Activated T-cell treated with anti-CD3 and anti-CD28 coated beads, Interleukin-2, amount 50 U/mL, for 72 hours (primary cell): ENCODE measurements at regions not wholly inside any gene's neighbourhood (a gene's known extent, or its start where the extent isn't known, plus 50 kb on each side); places are given as distances from the start of the nearest gene placed in this dataset.

Experiments used
- ATAC-seq, 2 donors: fragments of 150-1000 bp; cut with Tn5 transposase; replicated peaks in 1 of 2; 2 replicates each; pipeline ENCODE4 v1.10.0; 2021; ENCODE audit warnings: moderate library complexity in 2 of 2, mild to moderate bottlenecking in 1 of 2
- DNase-seq, 2 donors: peaks; one replicate each; pipeline ENCODE4 v3.0.0; 2021 to 2022; ENCODE audit warnings: mixed read lengths in 1 of 2
- H3K27ac Mint-ChIP-seq: one replicate; pipeline ENCODE4 v1.8.0; 2022; ENCODE audit warnings: mild to moderate bottlenecking, moderate library complexity, mixed read lengths
- H3K27me3 Mint-ChIP-seq: one replicate; pipeline ENCODE4 v1.8.0; 2022; ENCODE audit warnings: low read depth, mixed read lengths
- H3K36me3 Mint-ChIP-seq, 2 donors: one replicate each; pipeline ENCODE4 v1.8.0; 2022; ENCODE audit warnings: mixed read lengths in 2 of 2, mild to moderate bottlenecking in 1 of 2; ENCODE audit not compliant: insufficient read depth in 2 of 2
- H3K4me1 Mint-ChIP-seq: one replicate; pipeline ENCODE4 v1.8.0; 2022; ENCODE audit warnings: low read depth, mixed read lengths
- H3K4me3 Mint-ChIP-seq, 2 donors: one replicate each; pipeline ENCODE4 v1.8.0; 2022; ENCODE audit warnings: mild to moderate bottlenecking in 2 of 2, mixed read lengths in 2 of 2, moderate library complexity in 2 of 2
- H3K9me3 Mint-ChIP-seq, 2 donors: one replicate each; pipeline ENCODE4 v1.8.0; 2022; ENCODE audit warnings: mixed read lengths in 2 of 2

- no peak overlapping the region for H3K4me3 Mint-ChIP-seq
Observed at GRCh38 chr4:14465507-14465906, 536.8 kb upstream of the CPEB2 start.

DNA sequence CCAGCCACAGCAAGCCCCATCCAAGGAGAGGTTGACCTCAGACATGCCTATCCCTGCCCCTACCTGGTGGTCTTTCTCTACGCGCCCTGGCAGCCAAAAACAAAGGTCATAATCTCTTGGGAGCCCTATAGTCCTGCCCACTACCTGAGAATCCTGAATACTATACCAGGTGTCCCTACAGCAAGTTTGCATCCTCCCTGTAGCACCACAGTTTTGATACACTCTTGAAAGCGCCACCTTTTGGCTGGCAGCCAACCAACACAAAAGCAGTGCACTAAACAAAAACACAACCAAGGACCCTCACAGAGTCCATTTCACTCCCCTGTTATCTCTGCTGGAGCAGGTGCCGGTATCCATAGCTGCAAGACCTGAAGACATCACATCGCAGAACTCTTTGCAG is 523.8 kb upstream of the CPEB2 start:
- no peak for DNase-seq
- H3K27ac Mint-ChIP-seq, result no peak overlapping the region
- H3K4me1 Mint-ChIP-seq, result no peaks in the 10 kb centered on the region
- H3K27me3 Mint-ChIP-seq, result no peaks in the 10 kb centered on the region
- no peak overlapping the region for H3K4me3 Mint-ChIP-seq
- ATAC-seq, result no peak
- no peaks in the 10 kb centered on the region for H3K36me3 Mint-ChIP-seq
- peaks cover 1 to 7% of the 10 kb centered on the region in 2 donors for H3K9me3 Mint-ChIP-seq

More at GRCh38 chr4:14465507-14465906, 536.8 kb upstream of the CPEB2 start:
- Mint-ChIP-seq H3K27ac (no peak overlapping the region), H3K4me1 (no peaks in the 10 kb centered on the region), H3K36me3 (no peaks in the 10 kb centered on the region), H3K9me3 (no peaks in the 10 kb centered on the region), H3K27me3 (no peaks in the 10 kb centered on the region)
- DNase-seq (no peak), ATAC-seq (no peak)

DNA sequence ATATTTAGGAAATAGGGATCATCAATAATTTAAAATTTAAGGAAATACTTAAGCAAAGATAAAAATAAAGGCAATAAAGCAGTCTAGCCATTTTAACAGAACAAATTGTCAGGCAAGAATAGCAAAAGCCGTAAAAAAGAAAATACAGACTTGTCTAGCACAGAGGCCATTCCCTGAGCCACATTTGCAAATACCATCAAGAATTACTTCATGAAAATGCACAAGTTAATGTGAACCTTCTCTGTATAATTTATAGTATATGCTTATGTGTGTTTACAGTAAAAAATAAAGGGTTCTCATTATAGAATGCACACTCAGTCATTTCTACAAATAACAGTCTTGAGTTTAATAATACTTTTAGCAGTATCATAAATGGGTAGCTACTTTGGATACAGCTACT is 505.9 kb upstream of the CPEB2 start:
- DNase-seq, result no peak
- Mint-ChIP-seq H3K36me3 (no peaks in the 10 kb centered on the region), H3K27me3 (no peaks in the 10 kb centered on the region), H3K9me3 (peaks cover 0 to 7% of the 10 kb centered on the region in 2 donors), H3K4me1 (no peaks in the 10 kb centered on the region), H3K27ac (no peak overlapping the region), H3K4me3 (no peak overlapping the region)
- ATAC-seq, result no peak

GRCh38 chr4:14496969-14497368 is 505.3 kb upstream of the CPEB2 start:
- H3K36me3 Mint-ChIP-seq, result no peaks in the 10 kb centered on the region

DNA sequence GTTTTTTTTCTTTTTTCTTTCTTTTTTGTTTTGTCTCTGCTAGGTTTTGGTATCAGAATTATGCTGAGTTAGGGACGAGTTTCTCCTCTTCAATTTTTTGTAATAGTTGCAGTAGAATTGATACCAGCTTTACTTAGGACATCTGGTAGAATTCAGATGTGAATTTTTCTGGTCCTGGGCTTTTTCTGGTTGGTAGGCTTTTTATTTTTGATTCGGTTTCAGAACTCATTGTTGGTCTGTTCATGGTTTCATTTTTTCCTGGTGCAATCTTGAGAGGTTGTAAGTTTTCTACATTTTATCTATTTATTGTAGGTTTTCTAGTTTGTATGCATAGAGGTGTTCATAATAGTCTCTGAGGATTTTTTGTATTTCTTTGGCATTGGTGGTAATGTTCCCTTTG is 498.1 kb upstream of the CPEB2 start:
- Mint-ChIP-seq H3K36me3 (no peaks in the 10 kb centered on the region), H3K4me3 (no peak overlapping the region), H3K4me1 (no peaks in the 10 kb centered on the region), H3K27ac (no peak overlapping the region), H3K9me3 (peaks cover 0 to 5% of the 10 kb centered on the region in 2 donors), H3K27me3 (no peaks in the 10 kb centered on the region)
- DNase-seq, result no peak
- ATAC-seq, result no peak

More at GRCh38 chr4:14496969-14497368, 505.3 kb upstream of the CPEB2 start:
- Mint-ChIP-seq H3K27me3 (no peaks in the 10 kb centered on the region), H3K4me1 (no peaks in the 10 kb centered on the region), H3K27ac (no peak overlapping the region), H3K4me3 (no peak overlapping the region), H3K9me3 (peaks cover 0 to 7% of the 10 kb centered on the region in 2 donors)
- DNase-seq (no peak), ATAC-seq (no peak)

DNA sequence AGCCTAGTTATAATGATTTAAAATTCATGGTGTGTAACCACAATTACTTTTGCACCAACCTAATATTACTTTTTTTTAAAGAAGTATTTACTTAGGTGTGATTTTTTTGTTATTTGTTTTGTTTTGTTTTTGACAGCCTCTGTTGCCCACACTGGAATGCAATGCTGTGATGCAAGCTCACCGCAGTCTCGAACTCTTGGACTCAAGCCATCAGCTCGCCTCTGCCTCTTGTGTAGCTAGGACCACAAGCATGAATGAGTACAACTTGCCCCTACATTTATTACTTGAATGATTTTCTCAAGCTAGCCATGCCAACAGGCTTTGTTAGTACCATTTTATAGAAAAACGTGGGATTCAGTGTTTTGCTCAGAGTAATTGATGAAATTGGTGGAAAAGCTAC is 488.8 kb upstream of the CPEB2 start:
- H3K27ac Mint-ChIP-seq, result no peak overlapping the region
- H3K4me3 Mint-ChIP-seq, result no peak overlapping the region
- H3K4me1 Mint-ChIP-seq, result no peaks in the 10 kb centered on the region
- H3K9me3 Mint-ChIP-seq, result peaks cover 0 to 2% of the 10 kb centered on the region in 2 donors
- ATAC-seq, result no peak
- H3K36me3 Mint-ChIP-seq, result no peaks in the 10 kb centered on the region
- DNase-seq, result no peak
- no peaks in the 10 kb centered on the region for H3K27me3 Mint-ChIP-seq

DNA sequence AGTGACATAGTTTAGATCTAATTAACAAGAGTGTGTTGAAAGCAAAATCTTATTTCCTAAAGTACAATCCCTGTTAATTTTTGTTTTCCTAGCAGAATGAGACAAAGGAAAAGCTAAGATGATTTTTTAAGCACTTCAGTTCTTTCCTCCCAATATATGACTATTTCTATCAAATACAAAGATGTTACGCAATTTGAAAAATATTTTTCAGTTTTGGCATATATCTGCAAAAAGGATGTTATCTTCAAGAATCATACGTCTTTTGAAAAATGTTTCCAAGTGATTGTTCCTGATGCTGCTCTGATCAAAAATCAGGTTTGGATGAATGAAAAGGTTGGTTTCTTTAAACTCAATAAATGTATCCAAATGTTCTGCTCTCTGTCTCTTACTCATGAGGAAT is 486.7 kb upstream of the CPEB2 start:
- DNase-seq (no peak), ATAC-seq (no peak)
- H3K27me3 Mint-ChIP-seq, result no peaks in the 10 kb centered on the region
- no peaks in the 10 kb centered on the region for H3K4me1 Mint-ChIP-seq
- peaks cover 0 to 2% of the 10 kb centered on the region in 2 donors for H3K9me3 Mint-ChIP-seq
- no peaks in the 10 kb centered on the region for H3K36me3 Mint-ChIP-seq
- no peak overlapping the region for H3K4me3 Mint-ChIP-seq
- no peak overlapping the region for H3K27ac Mint-ChIP-seq

- Mint-ChIP-seq H3K27ac (no peak overlapping the region), H3K27me3 (no peaks in the 10 kb centered on the region), H3K4me1 (no peaks in the 10 kb centered on the region), H3K4me3 (no peak overlapping the region), H3K9me3 (no peaks in the 10 kb centered on the region), H3K36me3 (no peaks in the 10 kb centered on the region)
- no peak for DNase-seq
- ATAC-seq, result no peak
Observed at GRCh38 chr4:14518136-14518535, 484.1 kb upstream of the CPEB2 start.

DNA sequence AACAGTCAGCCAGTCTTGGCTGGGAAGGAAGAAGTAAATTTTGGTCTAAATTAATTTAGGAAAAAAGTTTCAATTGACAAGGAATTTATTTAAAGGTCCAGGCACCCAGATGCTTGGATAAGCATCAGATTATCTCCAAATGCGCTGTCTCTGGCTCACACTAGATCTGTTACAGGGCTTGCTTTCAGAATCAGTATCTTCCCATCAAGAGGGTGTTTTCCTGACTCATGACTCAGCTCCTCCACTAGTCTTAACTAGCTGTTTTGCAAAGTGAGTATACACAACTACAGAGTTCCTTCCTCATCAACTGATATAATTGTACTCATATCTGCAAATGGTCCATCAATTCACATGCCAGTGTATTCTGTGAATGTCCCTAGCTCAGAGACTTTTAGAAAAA is 482.1 kb upstream of the CPEB2 start:
- Mint-ChIP-seq H3K27ac (no peak overlapping the region), H3K27me3 (no peaks in the 10 kb centered on the region), H3K4me1 (no peaks in the 10 kb centered on the region), H3K36me3 (no peaks in the 10 kb centered on the region), H3K9me3 (no peaks in the 10 kb centered on the region), H3K4me3 (no peak overlapping the region)
- DNase-seq, result no peak
- ATAC-seq, result peak; percentile 31 to 52

GRCh38 chr4:14524276-14524675 is 478.0 kb upstream of the CPEB2 start:
- Mint-ChIP-seq H3K27ac (no peak overlapping the region), H3K36me3 (no peaks in the 10 kb centered on the region), H3K4me3 (no peak overlapping the region), H3K4me1 (no peaks in the 10 kb centered on the region), H3K9me3 (no peaks in the 10 kb centered on the region), H3K27me3 (no peaks in the 10 kb centered on the region)
- ATAC-seq (no peak), DNase-seq (no peak)

DNA sequence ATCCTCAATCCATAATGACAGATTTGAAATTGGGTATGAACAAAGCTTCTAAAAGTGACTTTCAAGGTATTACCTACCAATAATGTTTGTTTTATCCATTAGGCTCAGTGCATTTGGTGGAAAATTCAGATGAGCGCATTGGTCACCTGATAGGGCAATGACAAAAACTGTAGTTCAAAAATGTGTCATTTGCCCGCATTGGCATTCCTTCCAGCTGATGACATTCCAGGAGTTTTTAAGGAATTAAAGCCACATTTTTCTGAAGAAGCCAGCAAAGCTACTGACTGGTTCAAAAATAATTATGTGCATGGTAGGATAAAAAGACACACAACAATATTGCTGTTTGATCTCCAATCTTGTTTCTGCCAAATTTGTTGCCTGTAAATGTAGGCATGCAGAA is 473.4 kb upstream of the CPEB2 start:
- no peak overlapping the region for H3K4me3 Mint-ChIP-seq
- no peaks in the 10 kb centered on the region for H3K4me1 Mint-ChIP-seq
- no peak for DNase-seq
- H3K36me3 Mint-ChIP-seq, result no peaks in the 10 kb centered on the region
- peaks cover 0 to 2% of the 10 kb centered on the region in 2 donors for H3K9me3 Mint-ChIP-seq
- ATAC-seq, result no peak
- H3K27ac Mint-ChIP-seq, result no peak overlapping the region
- H3K27me3 Mint-ChIP-seq, result no peaks in the 10 kb centered on the region

- no peak overlapping the region for H3K4me3 Mint-ChIP-seq
- ATAC-seq (no peak), DNase-seq (no peak)
- no peaks in the 10 kb centered on the region for H3K27me3 Mint-ChIP-seq
- H3K36me3 Mint-ChIP-seq, result no peaks in the 10 kb centered on the region
- H3K27ac Mint-ChIP-seq, result no peak overlapping the region
- no peaks in the 10 kb centered on the region for H3K4me1 Mint-ChIP-seq
- H3K9me3 Mint-ChIP-seq, result peaks cover 0 to 2% of the 10 kb centered on the region in 2 donors
Observed at GRCh38 chr4:14529653-14530052, 472.6 kb upstream of the CPEB2 start.

DNA sequence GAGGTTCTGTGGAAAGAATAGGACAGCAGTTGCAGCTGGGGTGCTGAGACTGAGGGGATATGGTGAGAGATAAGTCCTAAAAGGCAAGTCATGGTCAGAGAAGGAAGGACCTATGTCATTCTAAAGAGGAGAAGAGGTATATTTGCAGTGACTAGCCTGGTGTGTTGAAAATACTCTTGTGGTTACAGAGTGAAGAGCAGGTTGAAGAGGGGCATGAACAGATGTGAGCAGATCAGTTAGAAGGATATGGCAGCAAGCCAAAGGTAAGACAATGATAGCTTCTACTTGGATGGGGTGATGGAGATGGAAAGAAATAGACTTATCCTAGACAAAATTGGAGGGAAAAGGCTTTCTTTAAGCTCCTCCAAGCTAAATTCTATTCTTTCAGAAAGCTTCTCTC is 469.8 kb upstream of the CPEB2 start:
- DNase-seq (no peak), ATAC-seq (no peak)
- H3K4me1 Mint-ChIP-seq, result no peaks in the 10 kb centered on the region
- H3K36me3 Mint-ChIP-seq, result no peaks in the 10 kb centered on the region
- no peak overlapping the region for H3K4me3 Mint-ChIP-seq
- no peak overlapping the region for H3K27ac Mint-ChIP-seq
- H3K27me3 Mint-ChIP-seq, result no peaks in the 10 kb centered on the region
- peaks cover 0 to 2% of the 10 kb centered on the region in 2 donors for H3K9me3 Mint-ChIP-seq

DNA sequence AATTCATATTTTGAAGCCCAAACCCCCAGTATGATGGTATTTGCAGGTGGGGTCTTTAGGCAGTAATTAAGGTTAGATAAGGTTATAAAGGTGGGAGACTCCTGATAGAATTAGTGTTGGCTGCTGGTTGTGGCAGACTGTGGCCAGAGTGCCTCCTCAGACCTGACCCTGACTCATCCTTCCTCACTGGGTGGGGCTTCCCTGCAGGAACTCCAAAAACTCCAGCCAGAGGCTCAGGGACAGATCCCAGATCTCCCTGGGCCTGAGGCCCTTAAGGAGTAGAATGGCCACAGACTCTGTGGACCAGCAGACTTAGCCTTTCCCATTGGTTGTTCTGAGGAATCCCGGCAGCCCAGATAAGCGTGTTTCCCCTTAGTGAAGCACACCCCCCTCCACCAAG is 463.0 kb upstream of the CPEB2 start:
- Mint-ChIP-seq H3K9me3 (peaks cover 5 to 7% of the 10 kb centered on the region in 2 donors), H3K4me3 (no peak overlapping the region), H3K36me3 (no peaks in the 10 kb centered on the region), H3K27me3 (no peaks in the 10 kb centered on the region), H3K4me1 (no peaks in the 10 kb centered on the region), H3K27ac (no peak overlapping the region)
- DNase-seq, result no peak
- ATAC-seq, result no peak
